ENCODE measurements at regions not wholly inside any gene's neighbourhood (a gene's known extent, or its start where the extent isn't known, plus 50 kb on each side); places are given as distances from the start of the nearest gene placed in this dataset.
"Not testable (repeated sequence)": the region's sequence is repeated elsewhere in the genome, so short reads cannot be mapped to it uniquely, and the experiment has no call there.

DNA sequence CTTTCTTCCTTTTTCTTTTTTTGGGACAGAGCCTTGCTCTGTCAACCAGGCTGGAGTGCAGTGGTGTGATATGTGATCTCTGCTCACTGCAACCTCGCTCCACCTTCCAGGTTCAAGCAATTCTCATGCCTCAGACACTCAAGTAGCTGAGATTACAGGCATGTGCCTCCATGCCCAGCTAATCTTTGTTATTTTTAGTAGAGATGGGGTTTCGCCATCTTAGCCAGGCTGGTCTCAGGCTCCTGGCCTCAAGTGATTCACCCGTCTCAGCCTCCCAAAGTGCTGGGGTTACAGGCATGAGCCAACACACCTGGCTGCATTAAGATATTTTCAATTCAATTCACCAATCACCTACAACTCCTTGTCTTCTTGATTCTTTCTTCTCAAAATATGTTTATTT, 1046.5 kb downstream of the GALC start:
- DNase-seq = no peak

DNA sequence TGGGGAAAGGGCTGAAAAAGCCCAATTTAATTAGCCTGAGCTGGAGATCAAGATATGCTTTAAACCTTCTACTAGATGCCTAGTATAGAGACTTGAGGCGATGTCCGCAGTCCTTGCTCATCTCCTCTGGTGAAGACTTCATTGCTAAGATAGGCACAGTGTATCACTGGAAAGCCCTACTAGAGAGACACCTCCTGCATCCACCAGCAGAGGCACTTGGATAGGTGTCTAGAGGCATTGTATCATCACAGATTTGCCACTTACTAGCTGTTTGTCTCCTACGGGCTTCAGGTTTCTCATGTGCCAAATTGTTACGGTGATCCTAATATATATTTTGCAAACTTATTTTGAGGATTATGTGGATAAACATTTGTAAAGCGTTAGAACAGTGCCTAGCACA, 1048.5 kb downstream of the GALC start:
- no peak for DNase-seq

DNA sequence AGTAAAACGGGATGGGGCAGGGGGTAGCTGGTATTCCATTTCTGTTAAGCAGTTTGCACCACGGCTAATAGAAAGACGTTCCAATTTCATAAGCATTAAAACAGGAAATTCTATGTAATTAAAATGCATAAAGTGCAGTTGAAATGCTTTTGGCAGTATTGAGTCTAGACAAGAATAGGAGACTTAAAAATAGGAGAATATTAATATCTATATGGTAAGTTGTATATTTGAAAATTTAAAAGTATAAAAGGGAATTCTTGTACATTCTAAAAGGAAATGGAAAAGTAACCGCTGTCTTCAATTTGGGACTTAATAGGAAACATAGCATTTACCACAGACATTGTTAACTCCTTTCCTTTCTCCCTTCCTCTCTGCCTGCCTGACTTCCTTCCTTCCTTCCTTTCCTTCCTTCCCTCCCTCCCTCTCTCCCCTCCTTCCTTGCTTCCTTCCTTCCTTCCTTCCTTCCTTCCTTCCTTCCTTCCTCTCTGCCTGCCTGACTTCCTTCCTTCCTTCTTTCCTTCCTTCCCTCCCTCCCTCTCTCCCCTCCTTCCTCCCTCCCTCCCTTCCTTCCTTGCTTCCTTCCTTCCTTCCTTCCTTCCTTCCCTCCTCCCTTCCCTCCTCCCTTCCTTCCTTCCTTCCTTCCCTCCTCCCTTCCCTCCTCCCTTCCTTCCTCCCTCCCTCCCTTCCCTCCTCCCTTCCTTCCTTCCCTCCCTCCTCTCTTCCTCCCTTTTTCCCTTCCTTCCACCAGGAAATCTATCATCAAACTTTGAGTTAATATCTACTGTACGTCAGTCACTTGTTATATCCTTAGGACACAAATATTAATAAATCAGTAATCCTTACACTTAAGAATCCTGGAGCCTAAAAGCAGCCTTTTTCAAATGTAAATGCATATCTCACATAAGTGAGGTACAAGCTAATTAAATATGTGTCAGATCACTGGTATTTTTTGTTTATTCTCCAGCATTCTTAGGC, 1049.3 kb downstream of the GALC start:
- no peak for DNase-seq

DNA sequence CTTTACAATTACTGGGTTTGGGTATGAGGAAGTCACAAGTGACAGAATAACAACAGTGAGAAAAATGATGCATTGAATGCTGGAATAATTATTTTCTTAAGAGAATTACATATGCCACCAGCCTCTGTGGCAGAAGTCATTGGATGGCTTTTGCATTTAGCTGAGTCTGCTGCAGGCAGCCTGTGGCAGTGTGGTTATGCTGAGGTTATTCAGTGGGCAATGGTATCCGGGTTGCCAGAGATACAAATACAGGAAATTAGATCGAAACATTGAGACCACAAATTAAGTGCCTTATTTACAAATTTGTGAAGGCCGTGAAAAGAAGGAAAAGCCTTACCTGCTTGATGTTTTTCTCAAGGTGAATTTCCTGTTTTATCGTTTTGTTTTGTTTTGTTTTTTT, 1050.0 kb downstream of the GALC start:
- no peak for DNase-seq

DNA sequence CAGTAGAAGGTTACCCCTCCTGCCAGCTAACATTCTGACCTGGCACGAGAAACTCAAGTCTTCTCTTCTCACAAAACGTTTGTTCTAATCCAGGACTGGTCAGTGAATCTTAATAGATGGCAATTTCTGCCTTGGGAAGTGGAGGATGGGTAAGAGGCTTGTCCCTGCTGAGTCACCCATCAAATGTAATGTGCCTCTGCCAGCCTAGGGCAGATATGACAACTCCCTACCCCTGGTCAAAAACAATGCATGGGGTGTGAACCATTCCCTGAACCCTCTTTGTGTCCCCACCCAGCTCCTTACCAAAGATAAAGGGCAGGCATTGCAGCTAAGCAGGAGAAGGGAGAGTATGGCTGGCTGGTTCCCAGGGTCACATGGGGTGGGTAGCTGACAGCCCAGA, 1052.9 kb downstream of the GALC start:
- no peak for DNase-seq

DNA sequence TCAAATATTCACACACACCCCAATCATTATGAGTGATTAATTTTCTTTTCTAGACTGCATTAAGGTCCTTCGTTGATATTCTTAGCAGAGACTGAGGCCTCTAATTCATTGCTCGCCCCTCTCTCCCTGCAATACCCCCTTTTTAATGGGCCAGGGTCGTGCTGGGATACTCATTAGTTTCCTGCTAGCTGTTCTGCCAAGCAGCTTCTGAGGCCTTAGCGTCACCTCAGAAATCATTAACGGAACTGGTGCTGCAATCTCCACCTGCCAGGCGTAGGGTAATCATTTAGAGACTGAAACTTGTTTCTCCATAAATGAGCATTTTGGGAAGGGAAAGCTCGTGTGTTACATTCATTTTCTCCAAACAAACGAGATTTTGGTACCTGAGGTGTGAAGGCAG, 1054.7 kb downstream of the GALC start:
- DNase-seq = no peak

DNA sequence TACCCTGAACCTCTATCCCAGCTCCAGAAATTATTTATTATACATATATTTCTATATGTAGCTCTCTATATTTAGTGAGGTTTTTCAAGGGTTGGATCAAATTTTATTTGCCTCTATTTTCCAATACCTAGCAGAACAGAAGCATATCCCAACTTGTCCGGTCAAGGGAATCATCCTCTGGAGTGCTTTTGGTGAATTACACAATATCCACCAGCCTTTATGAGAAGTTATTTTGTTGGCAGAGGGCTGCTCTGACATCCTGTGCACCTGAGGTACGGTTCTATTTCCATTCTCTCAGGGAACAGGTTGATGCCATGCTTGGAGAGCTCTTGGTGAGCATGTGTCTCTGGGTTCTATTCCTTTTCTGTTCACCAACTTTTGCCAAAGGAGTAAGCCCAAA, 1056.4 kb downstream of the GALC start:
- no peak for DNase-seq

DNA sequence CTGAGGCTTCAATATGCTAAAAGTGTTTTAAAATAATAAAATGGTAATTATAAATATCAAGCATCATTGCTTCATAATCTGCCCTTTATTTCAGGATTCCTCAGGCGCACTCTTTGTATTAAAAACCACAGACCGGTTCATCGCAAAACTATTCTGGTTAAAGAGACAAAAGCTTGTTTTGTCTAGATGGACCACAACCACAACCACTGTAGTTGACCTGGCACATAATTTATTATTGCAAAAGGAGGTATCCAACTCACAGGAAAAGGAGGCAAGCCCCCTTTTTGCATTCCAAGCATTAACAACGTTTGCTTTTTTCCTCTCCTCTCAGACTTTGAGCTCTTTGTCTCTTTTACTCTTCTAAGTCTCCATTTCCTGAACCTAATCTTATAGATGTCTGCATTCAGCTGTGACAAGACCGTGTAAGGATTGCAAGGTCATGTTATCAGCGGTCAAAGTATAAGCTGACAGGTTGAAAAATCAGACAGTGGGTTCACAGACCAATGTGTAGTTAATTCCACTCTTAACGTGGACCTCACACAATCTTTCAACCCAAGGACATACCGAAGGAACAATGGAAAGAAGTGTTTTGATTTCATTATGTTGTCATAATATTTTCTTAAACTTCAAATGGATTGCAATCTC, 1057.6 kb downstream of the GALC start:
- no peak for DNase-seq

DNA sequence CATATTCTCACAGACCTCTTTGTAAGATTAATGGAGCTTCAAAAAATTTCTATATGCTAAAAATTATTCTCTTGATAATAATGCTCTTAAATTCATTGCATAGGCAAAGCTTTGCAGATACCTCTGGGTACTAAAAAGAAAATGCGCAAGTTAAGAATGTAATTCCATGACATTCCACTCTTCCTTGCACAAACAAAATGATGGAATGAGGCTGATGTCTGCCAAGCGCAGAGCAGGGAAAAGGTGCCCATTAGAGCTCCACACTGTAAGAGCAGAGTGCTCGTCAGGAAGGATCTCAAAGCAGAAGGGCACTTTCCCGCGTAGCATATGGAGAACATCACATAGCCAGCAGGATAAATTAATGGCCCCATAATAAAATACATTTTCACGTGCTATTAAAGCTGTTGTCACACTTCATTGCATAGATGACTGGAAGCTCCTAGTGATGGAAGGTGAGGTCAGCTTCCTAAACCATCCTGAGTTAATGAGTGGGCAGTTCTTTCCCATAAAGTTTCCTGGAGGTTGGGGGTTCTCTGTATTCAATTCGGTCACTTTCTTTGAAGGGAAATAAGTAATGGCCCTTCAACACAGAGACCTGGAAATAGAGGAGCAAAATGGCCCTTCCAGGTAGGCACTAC, 1058.9 kb downstream of the GALC start:
- no peak for DNase-seq

DNA sequence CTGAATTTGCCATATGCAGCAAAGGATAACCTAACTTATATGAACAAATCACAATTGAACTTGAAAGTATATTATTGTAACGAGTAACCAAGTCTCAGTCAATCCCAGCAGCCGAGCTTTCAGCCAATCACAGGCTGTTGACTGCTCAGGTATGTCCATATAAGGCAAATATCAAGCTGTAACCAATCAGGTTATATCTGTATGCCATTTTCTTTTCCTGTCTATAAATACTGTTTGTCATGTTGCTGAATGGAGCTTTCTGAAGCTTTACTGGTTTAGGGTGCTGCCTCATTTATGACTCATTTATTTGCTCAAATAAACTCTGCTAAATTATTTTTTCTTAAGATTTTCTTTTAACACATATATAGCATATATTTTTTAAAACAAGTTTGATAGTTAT, 1059.5 kb downstream of the GALC start:
- no peak for DNase-seq

DNA sequence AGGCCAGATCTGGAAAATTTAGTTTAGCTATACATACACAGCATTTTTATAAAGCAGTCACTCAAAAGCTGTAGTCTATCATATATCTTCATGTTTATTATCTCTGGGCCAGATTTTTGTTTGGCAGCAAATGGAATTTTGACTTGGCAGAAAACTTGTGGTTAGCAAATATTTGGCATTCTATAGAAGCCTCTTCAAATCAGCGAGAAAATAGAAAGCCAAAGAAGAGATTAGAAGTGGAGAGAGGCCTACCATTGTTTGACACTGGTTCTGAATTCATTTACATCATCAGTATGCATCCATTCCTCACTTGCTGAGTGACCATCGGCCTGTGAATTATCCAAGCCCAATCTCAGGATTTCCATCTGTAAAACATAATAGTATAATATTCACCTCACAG, 1077.6 kb downstream of the GALC start:
- no peak for DNase-seq

DNA sequence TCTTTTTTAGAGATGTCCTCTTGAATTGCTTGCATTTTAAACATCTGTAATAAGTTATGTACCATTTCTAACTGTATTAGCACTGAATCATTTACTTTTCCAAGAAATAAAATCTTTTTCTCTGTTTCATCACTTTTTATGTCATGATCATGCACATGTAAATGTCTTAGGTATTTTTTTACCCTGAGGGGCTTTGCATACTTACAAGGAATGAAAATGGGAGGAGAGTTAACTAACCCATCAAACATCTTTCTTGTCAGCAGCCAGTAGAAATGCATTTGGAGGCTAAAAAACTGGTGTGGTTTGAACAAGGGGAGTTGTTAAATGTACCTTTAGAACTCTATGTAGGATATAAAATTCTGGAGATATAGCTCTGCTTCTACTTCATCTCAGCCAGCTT, 1080.3 kb downstream of the GALC start:
- no peak for DNase-seq

DNA sequence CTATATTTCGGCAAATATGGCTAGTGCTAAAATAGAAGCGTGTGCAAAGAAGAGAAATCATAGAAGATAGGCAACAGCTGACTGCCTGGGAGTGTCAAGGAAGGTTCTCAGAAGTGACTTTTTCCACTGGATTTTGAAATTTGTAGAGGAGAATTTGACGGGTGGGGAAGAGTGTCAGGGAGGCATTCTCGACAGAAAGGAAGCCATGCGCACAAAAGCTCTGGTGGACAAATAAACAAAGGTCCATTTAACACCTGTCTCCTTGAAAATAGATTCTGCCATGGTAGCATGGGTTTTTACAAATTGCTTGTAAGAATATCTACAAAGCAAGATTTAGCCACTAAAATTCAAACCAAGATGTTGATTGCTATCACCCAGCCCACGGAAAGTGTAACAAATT, 1081.5 kb downstream of the GALC start:
- no peak for DNase-seq

DNA sequence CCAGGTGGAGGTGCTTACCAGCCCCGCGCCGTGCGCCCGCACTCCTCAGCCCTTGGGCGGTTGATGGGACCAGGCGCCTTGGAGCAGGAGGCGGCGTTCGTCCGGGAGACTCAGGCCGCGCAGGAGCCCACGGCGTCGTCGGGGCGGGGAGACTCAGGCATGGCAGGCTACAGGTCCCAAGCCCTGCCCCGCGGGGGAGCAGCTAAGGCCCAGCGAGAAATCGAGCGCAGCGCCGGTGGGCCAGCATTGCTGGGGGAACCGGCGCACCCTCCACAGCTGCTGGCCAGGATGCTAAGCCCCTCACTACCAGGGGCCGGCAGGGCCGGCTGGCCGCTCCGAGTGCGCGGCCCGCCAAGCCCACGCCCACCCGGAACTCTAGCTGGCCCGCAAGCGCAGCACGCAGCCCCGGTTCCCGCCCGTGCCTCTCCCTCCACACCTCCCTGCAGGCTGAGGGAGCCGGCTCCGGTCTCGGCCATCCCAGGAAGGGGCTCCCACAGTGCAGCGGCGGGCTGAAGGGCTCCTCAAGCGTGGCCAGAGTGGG, 1087.5 kb downstream of the GALC start:
- not testable (repeated sequence) for DNase-seq

DNA sequence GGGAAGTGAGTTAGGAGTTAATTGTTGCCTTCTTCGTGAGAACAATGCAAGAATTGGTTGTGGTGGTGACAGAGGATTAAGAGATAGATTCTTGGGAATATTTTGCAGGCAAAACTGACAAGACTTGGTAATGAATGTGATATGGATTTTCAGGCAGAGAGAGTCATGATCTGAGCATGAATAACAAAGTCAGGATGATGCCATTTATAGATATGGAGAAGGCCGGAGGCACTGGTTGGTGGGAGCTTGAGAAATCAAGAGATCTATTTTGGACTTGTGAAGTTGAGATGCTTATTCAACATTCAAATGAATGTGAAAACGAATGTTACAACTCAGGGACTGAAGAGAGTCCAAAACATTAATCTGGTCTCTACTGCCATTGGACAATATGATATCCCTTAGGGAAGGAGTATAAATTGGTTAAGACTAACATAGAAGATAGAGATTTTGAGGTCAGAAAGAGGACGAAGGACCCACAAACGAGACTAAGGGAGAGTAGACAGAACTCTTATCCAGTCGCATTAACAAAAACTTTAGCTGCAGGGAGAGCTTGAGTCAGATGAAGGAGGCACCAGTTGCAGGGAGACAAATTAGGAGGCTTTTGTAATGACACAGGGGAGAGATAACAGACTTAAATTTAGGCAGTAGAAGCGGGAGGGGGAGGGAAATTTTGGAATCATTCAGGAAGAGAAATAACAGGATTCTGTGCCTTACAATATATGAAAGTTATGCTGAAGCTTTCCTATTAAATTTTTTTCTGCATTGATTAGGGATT, 1090.6 kb downstream of the GALC start:
- no peak for DNase-seq

DNA sequence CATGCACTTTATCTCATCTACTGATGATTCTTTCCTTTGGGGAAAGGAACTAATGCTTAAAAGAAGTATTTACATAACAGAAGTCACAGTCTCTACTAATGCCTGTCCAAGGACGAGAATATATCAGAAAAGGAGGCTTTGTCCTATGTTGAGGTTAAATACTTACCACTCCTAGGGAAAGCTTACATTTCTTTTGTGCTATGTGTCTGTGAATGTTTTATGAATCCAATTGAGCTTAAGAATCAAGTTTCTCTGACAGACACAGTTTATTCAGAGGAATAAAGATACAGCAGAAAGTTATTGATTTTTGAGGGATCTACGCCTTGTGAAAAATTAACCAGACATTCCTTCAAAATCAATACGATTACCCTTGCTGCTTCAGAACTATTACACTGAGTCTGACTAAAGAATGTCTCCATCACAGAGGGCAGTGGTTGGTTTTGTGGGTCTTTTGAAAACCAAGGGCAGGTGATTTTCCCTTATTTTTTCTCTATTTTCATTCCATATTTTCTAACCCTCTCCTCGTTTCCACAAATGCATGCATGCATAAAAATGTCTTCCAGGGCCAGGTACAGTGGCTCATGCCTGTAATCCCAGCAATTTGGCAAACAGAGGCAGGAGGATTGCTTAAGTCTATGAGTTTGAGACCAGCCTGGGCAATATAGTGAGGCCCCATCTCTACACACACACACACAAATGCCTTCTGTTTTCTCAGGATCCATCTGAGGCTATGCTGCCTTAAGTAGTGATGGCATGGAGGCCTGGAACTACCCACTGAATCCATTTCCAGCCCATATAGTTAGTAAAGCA, 1095.1 kb downstream of the GALC start:
- DNase-seq = no peak

DNA sequence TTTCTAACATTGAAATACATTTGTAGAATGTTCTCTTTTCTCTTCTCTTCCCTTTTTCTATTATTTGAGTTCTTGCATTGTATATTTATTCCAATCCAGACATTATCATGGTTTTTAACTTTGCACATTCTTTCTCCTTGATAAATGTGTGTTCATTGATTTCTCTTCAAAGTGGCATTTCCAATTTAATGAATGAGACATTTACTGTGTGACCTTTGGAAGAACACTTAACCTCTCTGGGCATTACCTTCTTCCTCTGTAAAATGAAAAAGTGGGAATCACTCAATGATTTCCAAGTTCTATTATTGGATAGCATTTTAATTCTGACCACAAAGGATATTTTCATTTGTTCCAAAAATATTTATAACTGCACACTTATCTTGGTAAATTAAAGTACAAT, 1095.8 kb downstream of the GALC start:
- DNase-seq = no peak

DNA sequence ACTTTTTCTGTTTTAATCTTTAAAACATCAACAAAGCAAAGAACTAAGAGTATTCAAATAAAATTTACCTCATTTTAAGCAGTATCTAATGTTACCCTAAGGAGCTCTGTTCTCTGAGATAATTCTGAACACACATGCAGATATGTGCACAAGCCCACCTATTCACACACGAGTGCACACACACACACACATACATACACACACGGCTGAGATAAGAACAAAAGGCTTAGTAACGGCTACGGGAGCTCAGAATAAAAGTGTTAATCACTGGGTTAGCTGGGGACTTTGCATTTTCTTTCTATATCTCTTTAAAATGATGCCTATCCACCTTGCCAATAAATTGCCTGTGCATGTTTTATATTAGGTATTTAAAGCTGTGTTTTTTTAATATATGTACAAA, 1096.3 kb downstream of the GALC start:
- DNase-seq = no peak

DNA sequence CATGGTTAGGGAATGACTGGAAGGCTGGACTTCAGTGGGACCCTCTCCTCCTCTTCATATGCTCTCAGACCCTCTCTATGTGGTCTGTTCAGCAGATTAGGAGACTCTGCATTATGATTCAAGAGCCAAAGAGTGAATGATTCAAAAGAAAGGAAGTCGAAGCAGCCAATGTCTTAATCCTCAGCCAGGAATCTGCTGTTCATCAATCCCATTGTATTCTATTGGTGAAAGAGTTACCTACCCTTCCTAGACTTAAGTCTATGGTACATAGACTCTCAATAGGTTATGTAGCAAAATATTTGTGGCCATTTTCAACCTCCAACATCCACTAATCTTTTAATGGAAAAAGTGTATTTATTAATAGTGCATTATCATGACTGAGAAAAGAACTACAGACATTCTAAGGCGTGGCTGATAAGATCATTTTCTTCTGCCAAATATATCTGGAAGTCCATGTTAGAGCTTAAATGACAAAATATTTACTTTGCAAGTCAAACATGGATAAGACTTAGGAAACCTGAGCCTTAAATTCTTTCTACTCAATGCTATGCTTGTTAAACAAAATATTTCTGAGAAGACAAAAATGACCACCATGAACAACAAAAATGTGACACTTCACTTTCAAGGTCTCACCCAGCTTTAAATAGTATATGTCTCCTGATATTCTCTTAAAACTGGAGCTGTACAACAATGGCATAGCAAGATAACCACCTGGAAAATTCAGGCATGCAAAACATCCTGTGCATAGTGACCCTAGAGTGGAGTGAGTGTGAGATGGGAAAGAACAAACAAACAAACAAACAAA, 1100.6 kb downstream of the GALC start:
- no peak for DNase-seq

DNA sequence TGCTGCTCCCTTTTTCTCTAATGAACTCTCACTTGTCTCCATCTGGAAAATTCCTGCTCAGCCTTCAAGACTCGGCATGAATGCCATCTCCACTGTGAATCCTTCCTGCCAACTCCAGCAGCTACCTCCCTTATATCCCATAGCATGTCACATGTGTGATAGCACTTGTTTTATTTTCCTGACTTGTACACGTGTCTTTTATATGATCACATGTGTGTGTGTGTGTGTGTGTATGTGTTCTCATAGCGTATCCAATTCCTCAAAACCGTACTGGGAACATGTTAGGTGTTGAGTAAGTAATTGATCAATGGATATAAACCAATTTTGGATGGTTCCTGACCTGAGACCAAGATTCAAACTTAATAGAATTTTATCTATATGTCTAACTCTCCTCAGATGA, 1107.7 kb downstream of the GALC start:
- DNase-seq = no peak

DNA sequence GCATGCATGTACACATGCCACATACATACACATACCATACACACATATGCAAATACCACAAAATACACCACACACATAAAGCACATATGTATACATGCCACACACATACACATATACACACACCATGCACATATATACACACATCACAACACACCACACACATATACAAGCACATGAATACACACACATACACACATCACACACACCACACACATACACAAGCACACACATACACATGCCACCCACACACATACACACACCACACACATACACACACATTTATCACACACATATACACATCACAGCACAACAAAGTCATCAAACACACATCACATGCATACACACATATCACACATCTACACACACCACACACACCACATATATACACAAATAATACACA, 1108.5 kb downstream of the GALC start:
- DNase-seq = no peak

Data from T-helper 1 cell (primary cell).